ENCODE measurements at regions not wholly inside any gene's neighbourhood (a gene's known extent, or its start where the extent isn't known, plus 50 kb on each side); places are given as distances from the start of the nearest gene placed in this dataset.

DNA sequence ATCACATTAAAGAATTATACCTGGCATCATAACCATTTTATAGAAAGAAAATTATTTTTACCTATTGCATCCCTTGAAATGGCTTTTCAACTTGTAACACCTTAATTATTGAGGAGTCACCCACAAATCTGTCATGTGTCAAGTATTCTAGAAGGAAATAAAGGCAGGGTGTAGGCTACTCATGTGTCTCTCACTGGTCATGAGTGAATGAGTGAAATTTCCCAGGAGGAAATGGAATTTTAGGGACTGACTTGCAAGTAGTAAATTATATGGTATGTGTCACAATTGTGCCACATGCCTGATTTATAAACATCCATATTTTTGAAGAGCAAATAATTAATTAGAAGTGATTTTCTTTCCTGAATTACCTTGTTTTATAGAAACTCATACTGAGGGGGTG lies 310.5 kb upstream of the ADAMTS9 start:
- no peak for DNase-seq (ENCODE audit: low spot score)

DNA sequence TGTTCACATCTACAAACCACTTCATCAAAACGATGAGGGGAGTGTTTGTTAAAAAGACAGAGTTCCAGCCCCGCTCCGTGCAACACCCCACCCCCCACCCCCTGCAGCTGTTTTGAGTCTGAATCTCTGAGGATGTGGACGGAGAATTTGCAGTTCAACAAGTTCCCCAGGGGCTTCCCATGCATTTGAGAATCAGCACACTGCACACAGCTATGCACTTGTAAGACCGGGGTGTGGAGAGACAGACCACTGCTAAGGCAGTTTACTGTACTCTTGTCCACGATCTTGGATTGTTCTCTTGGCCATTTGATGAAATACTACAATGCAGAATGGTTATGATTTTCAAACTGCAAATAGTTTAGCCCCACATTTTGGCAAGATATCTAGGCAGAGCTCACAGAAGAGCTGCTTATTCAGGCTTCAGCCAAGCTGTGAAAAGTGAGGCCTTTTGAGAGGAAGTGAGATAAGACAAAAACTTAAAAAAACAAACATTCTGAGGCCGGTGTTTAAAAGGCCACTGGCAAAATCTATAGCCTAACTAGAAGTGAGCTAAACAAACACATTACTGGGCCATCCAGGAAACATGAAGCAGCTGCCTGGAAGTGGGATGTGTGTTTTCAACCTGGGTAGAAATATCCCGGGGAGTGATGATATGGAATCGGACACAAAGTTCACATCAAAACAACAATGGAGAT lies 308.2 kb upstream of the ADAMTS9 start:
- DNase-seq (ENCODE audit: low spot score) = no peak

DNA sequence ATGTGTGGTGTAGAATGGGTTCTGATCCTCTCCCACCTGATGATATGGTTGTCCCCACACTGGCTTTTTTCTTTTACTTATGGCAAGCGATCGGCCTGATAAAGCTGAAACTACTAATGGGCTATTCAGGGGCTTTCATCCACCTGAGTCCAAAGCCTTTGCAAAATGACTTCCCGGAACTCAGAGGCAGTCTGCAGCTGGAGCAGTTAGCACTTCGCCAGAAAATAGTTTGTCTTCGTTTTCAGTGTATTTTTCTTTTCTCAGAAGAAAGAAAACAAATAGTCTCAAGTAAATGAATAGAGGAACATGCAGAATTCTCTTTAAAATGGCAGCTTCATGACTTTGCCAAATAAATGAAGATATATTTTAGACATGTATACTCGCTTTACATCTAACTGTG lies 306.0 kb upstream of the ADAMTS9 start:
- no peak for DNase-seq (ENCODE audit: low spot score)

- no peak for DNase-seq (ENCODE audit: low spot score)
Observed at GRCh38 chr3:64992530-64993285, 304.9 kb upstream of the ADAMTS9 start.

DNA sequence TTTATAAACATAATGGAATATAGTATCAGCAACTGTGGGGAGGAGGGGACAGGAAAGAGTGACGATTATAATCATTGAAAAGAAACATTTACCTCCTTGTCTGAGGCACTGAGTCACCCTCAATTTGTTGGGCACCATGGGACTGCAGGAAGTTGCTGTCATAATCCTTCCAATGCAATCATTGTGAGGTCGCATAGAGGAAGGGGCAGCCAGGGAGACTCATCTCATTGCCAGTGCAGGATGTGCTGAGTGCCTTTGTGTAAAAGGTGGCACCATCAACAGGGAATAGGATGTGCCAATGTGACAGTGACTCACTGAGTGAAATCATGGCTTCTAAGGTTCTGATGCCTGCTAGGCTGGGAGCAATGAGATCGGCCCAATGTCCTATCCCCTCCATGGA lies 300.4 kb upstream of the ADAMTS9 start:
- no peak for DNase-seq (ENCODE audit: low spot score)

GRCh38 chr3:64987726-64988125 lies 299.9 kb upstream of the ADAMTS9 start:
- DNase-seq (ENCODE audit: low spot score) = no peak

DNA sequence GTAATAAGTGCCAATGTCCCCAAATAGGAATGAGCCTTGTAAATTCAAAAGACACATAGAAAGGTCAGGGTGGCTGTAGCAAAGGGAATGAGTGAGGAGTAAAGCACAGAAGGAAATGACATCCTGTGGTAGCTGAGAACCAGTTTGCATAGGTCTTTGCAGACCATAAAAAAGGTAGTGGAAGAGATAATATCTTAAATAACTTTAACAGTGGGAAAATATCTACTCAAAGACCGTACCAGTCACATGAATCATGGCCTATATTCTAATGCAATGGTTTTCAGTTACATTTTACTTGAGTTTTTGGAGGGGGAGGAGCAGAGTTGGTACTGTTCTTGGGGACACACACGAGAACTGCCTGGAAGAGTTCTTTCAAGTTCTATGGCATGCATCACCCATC lies 297.3 kb upstream of the ADAMTS9 start:
- DNase-seq (ENCODE audit: low spot score) = no peak

GRCh38 chr3:64983583-64984359 lies 296.0 kb upstream of the ADAMTS9 start:
- no peak for DNase-seq (ENCODE audit: low spot score)

GRCh38 chr3:64977308-64978100 lies 289.7 kb upstream of the ADAMTS9 start:
- DNase-seq (ENCODE audit: low spot score) = no peak

- no peak for DNase-seq (ENCODE audit: low spot score)
Observed at GRCh38 chr3:64976456-64976855, 288.7 kb upstream of the ADAMTS9 start.

DNA sequence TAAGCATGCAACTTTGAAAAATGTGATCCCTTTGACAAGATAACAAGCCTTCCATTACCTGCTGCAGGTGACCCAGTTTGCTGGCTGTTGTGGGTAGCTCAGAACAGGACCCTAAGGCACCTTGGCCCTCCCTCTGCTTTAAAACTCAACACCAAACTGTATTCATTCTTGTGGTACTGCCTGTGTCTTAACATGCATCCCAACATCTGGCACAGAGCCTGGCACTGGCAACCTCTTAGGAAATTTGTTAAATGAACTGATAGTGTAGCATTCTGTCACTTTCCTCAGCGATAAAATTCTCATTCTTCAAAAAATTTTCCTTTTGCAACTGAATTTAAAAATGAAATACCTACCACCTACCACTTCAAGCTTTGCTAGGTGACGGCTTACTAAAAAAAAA lies 287.3 kb upstream of the ADAMTS9 start:
- DNase-seq (ENCODE audit: low spot score) = no peak

DNA sequence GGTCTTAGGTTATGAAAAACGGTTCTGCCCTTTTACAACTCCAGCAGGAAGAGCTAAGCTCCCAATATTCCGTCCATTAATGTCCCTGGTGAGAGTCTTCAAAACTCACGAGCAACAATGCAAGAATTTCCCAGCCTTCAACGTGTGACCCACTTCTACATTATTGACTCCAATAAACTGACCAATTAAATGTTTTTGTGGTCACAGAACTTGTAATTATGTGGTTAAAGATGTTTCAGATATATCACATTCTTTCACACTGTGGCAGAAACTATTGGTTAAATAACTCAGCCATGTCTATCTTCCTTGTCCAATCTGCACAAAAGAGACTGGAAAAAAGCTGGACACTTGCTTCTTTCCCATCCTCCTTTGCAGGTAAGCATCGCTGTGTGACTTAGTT lies 286.6 kb upstream of the ADAMTS9 start:
- no peak for DNase-seq (ENCODE audit: low spot score)

DNA sequence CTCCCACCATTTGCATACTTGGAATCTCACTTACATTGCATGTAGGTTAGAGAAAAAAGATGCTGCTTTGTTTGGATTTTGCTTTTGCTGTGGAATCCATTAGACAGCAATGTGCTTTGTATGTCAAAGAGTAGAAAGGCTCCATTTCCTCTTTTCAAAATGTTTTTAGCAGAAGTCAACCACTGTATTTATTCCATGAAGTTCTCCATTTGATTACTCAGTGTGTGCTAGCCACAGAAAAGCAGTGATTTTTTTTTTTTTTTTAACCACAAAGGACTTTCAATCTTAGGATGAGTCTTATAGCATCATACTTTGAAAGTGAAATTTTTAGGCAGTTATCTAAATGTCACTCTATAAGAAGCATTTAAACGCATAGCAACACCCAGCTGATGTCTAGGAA lies 285.0 kb upstream of the ADAMTS9 start:
- no peak for DNase-seq (ENCODE audit: low spot score)

GRCh38 chr3:64971602-64972001 lies 283.8 kb upstream of the ADAMTS9 start:
- DNase-seq (ENCODE audit: low spot score) = no peak

- DNase-seq (ENCODE audit: low spot score) = no peak
Observed at GRCh38 chr3:64970634-64971033, 282.8 kb upstream of the ADAMTS9 start.

- DNase-seq (ENCODE audit: low spot score) = no peak
Observed at GRCh38 chr3:64961301-64961700, 273.5 kb upstream of the ADAMTS9 start.

GRCh38 chr3:64958199-64958843 lies 270.5 kb upstream of the ADAMTS9 start:
- no peak for DNase-seq (ENCODE audit: low spot score)

DNA sequence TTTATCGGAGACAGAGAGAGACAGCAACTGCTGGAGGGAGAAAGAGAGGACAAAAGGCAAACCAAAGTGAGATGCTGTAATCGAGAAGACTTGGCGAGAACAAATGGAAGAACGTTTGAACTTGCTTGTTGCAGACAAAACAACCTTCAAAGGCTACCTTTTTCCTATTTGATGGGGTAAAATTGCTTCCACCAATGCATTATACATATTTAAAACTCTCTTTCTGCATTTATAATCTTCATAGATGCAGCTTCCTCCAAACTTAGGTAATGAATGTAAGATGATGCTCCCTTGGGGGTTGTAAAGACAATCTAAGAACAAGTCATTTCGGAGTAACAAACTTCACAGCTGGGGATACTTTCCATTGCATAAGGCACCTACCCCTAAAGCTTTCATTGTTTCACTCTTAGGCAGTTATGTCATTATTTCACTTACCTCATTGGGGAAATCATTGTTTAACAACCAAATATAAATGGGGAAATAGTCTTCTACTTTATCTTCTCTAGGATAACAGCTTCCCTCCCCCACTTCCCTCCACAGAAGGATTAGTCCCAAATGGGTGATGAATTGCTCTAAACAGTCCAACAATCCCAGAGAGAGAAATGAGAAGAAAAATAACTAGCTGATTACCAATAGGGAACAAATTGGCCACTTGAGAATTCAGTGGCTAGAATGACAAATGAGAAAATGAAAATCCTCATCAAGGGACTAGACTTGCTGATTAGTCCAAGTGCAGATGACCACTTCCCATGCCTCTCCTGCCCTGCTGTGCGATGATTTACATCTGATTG lies 269.8 kb upstream of the ADAMTS9 start:
- no peak for DNase-seq (ENCODE audit: low spot score)

DNA sequence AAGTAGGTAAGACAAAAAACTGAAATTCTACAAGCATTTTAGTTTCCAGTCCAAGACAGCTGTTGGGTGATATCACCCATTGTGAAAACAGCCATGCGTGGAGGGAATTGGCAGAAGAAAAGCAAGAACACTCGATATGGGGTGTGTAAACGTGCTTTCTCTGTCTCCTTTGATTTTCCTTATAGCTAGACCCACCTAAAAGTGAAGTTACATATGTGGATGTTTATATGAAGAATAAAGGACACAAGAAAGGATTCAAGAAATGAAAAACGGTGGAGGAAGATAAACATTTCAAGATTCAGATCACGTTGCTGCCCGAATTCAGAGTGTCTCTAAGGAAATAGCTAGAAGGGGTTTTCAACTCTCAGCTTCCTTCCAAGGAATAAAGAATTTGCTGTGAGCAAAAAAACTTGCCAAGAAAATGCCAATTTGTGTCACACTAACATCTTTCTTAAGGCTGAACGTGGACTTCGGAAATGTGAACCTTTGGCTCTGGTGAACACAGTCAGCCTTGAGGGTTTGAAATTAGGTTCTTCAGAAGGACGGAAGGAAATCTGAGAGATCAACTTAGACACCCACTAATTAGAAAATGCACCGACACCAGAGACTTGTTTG lies 269.0 kb upstream of the ADAMTS9 start:
- no peak for DNase-seq (ENCODE audit: low spot score)

Measured in HT-29 (cell line).